ENCODE measurements at regions not wholly inside any gene's neighbourhood (a gene's known extent, or its start where the extent isn't known, plus 50 kb on each side); places are given as distances from the start of the nearest gene placed in this dataset.

DNA sequence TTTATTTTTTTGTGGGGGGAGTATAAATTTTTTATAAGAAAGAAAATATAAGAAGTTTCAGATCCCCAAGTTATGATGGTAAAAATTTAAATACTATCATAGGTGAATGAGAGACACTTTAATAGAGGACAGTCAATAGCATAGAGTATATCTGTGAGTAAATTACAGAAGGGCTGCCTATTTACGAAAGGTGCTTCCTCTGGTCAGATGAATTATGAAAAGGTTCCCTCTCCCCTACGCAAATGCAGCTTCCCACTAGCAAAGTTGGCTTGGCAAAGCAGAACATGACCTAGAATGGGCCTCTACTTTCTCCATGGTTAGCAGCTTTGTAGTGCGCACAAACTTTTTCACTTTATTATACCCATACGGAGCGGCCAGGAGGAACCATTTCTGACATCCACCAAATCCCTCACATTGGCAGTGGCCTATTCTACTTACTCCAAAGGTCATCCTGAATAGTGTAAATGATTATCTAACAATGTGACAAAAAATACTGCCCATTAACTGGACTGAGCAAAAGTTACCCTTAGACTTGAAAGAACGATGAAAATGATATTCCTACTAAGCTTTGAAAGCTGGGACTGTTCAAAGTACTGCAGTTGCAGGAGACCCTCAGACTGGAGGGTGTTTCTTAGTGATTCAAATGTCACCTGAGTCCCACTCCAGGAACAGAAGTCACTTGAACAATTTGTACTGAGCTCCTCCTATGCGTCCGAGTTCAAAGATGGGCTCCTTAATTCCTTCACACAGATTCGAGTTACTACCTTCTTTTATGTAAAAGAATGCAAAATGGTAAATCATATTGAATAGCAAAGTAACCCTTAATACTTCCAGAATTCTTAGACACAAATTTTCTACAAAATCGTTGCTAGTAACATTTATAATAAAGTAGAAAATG lies 148.5 kb downstream of the NOL4 start:
- Histone ChIP-seq H3K27me3 (ENCODE audit: control insufficient read depth, insufficient read depth) (no peaks in the 10 kb centered on the region), H3K27ac (ENCODE audit: low read length) (no peak overlapping the region), H3K9me3 (ENCODE audit: control insufficient read depth, low read length) (no peaks in the 10 kb centered on the region), H3K4me3 (ENCODE audit: low read length) (no peak overlapping the region), H3K4me1 (ENCODE audit: control insufficient read depth, insufficient read depth, low read length) (no peaks in the 10 kb centered on the region)
- ATAC-seq (no peak), DNase-seq (no peak)
- 84% methylated on average over 10 of the region's 10 CpGs for WGBS
- intact Hi-C loops (cut with DNase I): no loop called here

- ATAC-seq (no peak), DNase-seq (no peak)
- Histone ChIP-seq H3K27ac (ENCODE audit: low read length) (no peak overlapping the region), H3K4me1 (ENCODE audit: control insufficient read depth, insufficient read depth, low read length) (no peaks in the 10 kb centered on the region), H3K27me3 (ENCODE audit: control insufficient read depth, insufficient read depth) (no peaks in the 10 kb centered on the region), H3K4me3 (ENCODE audit: low read length) (no peak overlapping the region), H3K9me3 (ENCODE audit: control insufficient read depth, low read length) (no peaks in the 10 kb centered on the region)
- intact Hi-C loops (cut with DNase I): no loop called here
These were observed 163.5 kb downstream of the NOL4 start for GRCh38 chr18:34061226-34061625.

DNA sequence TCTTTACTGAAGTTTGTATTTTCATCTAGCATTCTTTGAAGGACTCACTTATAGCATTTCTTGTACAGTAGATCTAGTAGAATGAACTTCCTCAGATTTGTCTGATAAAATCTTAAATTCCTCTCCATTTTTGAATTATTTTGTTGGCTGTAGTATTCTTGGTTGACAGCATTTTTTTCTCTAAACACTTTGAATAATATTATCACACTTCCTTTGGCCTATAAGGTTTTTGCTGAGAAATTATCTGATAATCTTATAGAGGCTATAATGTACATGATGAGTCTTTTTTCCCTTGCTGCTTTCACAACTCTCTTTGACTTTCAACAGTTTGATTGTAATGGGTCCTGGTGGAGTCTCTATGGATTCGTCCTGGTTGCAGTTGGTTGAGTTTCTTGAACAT lies 169.5 kb downstream of the NOL4 start:
- WGBS: 76% methylated on average over 1 of the region's 1 CpG
- ATAC-seq (no peak), DNase-seq (no peak)
- Histone ChIP-seq H3K27ac (ENCODE audit: low read length) (no peak overlapping the region), H3K4me3 (ENCODE audit: low read length) (no peak overlapping the region), H3K4me1 (ENCODE audit: control insufficient read depth, insufficient read depth, low read length) (no peaks in the 10 kb centered on the region), H3K27me3 (ENCODE audit: control insufficient read depth, insufficient read depth) (no peaks in the 10 kb centered on the region), H3K9me3 (ENCODE audit: control insufficient read depth, low read length) (no peaks in the 10 kb centered on the region)
- intact Hi-C loops (cut with DNase I): no loop called here

DNA sequence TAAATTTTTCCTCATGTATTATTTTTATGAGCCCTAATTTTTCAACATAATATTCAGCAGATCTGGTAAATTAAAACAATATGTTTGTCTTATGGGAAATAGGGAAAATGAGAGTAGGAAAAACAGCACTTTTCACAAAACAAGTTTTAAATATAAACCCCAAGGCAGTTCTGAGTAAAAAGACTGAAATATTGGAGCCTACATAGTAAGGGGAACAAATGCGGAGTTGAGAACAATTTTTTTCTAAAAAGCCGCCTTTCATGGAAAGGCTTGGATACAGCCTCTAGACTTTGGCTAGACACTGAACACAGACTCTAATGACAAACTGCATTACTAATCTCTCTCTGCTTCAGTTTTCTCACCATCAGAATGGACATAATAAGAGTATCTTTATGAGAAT lies 174.1 kb downstream of the NOL4 start:
- intact Hi-C loops (cut with DNase I): no loop called here
- WGBS: 89% methylated on average over 2 of the region's 2 CpGs
- no peak overlapping the region for H3K27ac ChIP-seq (ENCODE audit: low read length)
- H3K4me3 ChIP-seq (ENCODE audit: low read length): no peak overlapping the region
- H3K4me1 ChIP-seq (ENCODE audit: control insufficient read depth, insufficient read depth, low read length): no peaks in the 10 kb centered on the region
- no peaks in the 10 kb centered on the region for H3K27me3 ChIP-seq (ENCODE audit: control insufficient read depth, insufficient read depth)
- no peak for ATAC-seq
- no peaks in the 10 kb centered on the region for H3K9me3 ChIP-seq (ENCODE audit: control insufficient read depth, low read length)
- no peak for DNase-seq

GRCh38 chr18:34049511-34049910 lies 175.2 kb downstream of the NOL4 start:
- WGBS: 59% methylated on average over 3 of the region's 3 CpGs
- DNase-seq (no peak), ATAC-seq (no peak)
- intact Hi-C loops (cut with DNase I): no loop called here
- Histone ChIP-seq H3K4me1 (ENCODE audit: control insufficient read depth, insufficient read depth, low read length) (no peaks in the 10 kb centered on the region), H3K27me3 (ENCODE audit: control insufficient read depth, insufficient read depth) (no peaks in the 10 kb centered on the region), H3K9me3 (ENCODE audit: control insufficient read depth, low read length) (no peaks in the 10 kb centered on the region), H3K27ac (ENCODE audit: low read length) (no peak overlapping the region), H3K4me3 (ENCODE audit: low read length) (no peak overlapping the region)

GRCh38 chr18:34048423-34048822 lies 176.3 kb downstream of the NOL4 start:
- intact Hi-C loops (cut with DNase I): no loop called here
- H3K27ac ChIP-seq (ENCODE audit: low read length): no peak overlapping the region
- WGBS: 76% methylated on average over 3 of the region's 3 CpGs
- DNase-seq (no peak), ATAC-seq (no peak)
- H3K4me1 ChIP-seq (ENCODE audit: control insufficient read depth, insufficient read depth, low read length): no peaks in the 10 kb centered on the region
- H3K27me3 ChIP-seq (ENCODE audit: control insufficient read depth, insufficient read depth): no peaks in the 10 kb centered on the region
- no peak overlapping the region for H3K4me3 ChIP-seq (ENCODE audit: low read length)
- H3K9me3 ChIP-seq (ENCODE audit: control insufficient read depth, low read length): no peaks in the 10 kb centered on the region

DNA sequence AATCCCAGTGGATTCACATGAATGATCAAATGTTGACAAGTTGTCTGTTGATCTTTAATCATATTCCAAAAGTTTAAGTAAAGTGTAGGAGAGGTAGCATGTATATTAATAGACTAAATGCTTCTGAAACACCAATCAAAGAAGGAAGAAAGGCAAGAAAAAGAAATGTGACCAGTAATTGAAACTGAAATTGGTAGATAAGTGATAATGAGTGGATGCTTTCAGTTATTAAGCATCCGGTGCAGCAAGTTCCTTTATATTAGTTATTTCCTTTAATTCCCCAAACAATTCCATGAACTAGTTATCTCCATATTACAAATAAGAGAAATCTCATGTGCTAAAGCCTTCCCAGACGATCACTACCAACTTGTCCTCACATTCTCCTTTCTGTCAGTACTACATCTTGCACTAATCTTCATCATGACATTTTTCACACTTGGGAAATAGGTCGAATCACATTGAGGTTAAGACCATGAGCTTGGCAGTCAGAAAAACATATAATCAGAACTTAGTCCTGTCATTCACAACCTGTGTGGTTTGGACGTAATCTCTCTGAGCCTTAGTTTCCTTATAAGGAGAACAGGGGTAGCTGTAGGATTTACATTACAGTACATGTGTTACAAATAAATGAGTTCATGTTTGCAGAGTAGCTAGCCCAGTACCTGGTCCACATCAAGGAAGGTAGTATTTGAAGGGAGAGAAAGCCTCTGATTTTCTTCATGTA lies 182.1 kb downstream of the NOL4 start:
- no peaks in the 10 kb centered on the region for H3K4me1 ChIP-seq (ENCODE audit: control insufficient read depth, insufficient read depth, low read length)
- WGBS: 51% methylated on average over 4 of the region's 4 CpGs
- intact Hi-C loops (cut with DNase I): no loop called here
- DNase-seq: no peak
- H3K4me3 ChIP-seq (ENCODE audit: low read length): no peak overlapping the region
- no peak overlapping the region for H3K27ac ChIP-seq (ENCODE audit: low read length)
- no peaks in the 10 kb centered on the region for H3K27me3 ChIP-seq (ENCODE audit: control insufficient read depth, insufficient read depth)
- H3K9me3 ChIP-seq (ENCODE audit: control insufficient read depth, low read length): no peaks in the 10 kb centered on the region
- no peak for ATAC-seq

GRCh38 chr18:34039611-34040010 lies 185.1 kb downstream of the NOL4 start:
- no peaks in the 10 kb centered on the region for H3K4me1 ChIP-seq (ENCODE audit: control insufficient read depth, insufficient read depth, low read length)
- ATAC-seq: no peak
- H3K27me3 ChIP-seq (ENCODE audit: control insufficient read depth, insufficient read depth): no peaks in the 10 kb centered on the region
- WGBS: 49% methylated on average over 1 of the region's 1 CpG
- peak overlapping the region; percentile 46 for H3K4me3 ChIP-seq (ENCODE audit: low read length)
- intact Hi-C loops (cut with DNase I): no loop called here
- DNase-seq: no peak
- H3K9me3 ChIP-seq (ENCODE audit: control insufficient read depth, low read length): no peaks in the 10 kb centered on the region
- no peak overlapping the region for H3K27ac ChIP-seq (ENCODE audit: low read length)

- H3K9me3 ChIP-seq (ENCODE audit: control insufficient read depth, low read length): no peaks in the 10 kb centered on the region
- intact Hi-C loops (cut with DNase I): no loop called here
- no peaks in the 10 kb centered on the region for H3K4me1 ChIP-seq (ENCODE audit: control insufficient read depth, insufficient read depth, low read length)
- DNase-seq (no peak), ATAC-seq (no peak)
- H3K27ac ChIP-seq (ENCODE audit: low read length): no peak overlapping the region
- H3K27me3 ChIP-seq (ENCODE audit: control insufficient read depth, insufficient read depth): no peaks in the 10 kb centered on the region
- H3K4me3 ChIP-seq (ENCODE audit: low read length): peak overlapping the region; percentile 46
These were observed 185.5 kb downstream of the NOL4 start for GRCh38 chr18:34039201-34039600.

GRCh38 chr18:34038086-34038485 lies 186.6 kb downstream of the NOL4 start:
- H3K27me3 ChIP-seq (ENCODE audit: control insufficient read depth, insufficient read depth): no peaks in the 10 kb centered on the region
- ATAC-seq: no peak
- H3K27ac ChIP-seq (ENCODE audit: low read length): no peak overlapping the region
- no peak for DNase-seq
- intact Hi-C loops (cut with DNase I): no loop called here
- no peaks in the 10 kb centered on the region for H3K4me1 ChIP-seq (ENCODE audit: control insufficient read depth, insufficient read depth, low read length)
- H3K9me3 ChIP-seq (ENCODE audit: control insufficient read depth, low read length): no peaks in the 10 kb centered on the region
- H3K4me3 ChIP-seq (ENCODE audit: low read length): no peak overlapping the region

DNA sequence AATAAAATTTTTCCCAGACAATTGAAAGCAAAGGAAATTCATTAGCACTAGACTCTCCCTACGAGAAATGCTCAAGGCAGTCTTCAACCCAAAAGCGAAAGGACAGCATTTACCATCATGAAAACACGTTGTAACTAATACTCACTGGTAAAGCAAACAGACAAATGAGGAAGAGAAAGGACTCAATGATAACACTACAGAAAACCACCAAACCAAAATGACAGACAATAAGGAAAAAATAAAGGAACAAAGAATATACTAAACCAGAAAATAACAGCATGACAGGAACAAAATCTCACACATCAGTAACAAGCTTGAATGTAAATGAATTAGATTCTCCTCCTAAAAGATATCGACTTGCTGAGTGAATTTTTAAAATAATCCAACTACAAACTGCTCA lies 190.7 kb downstream of the NOL4 start:
- DNase-seq (no peak), ATAC-seq (no peak)
- intact Hi-C loops (cut with DNase I): no loop called here
- no peaks in the 10 kb centered on the region for H3K4me1 ChIP-seq (ENCODE audit: control insufficient read depth, insufficient read depth, low read length)
- no peaks in the 10 kb centered on the region for H3K27me3 ChIP-seq (ENCODE audit: control insufficient read depth, insufficient read depth)
- H3K9me3 ChIP-seq (ENCODE audit: control insufficient read depth, low read length): no peaks in the 10 kb centered on the region
- no peak overlapping the region for H3K4me3 ChIP-seq (ENCODE audit: low read length)
- 84% methylated on average over 4 of the region's 4 CpGs for WGBS
- no peak overlapping the region for H3K27ac ChIP-seq (ENCODE audit: low read length)
